Type B pancreatic cell (in vitro differentiated cells): ENCODE measurements at regions not wholly inside any gene's neighbourhood (a gene's known extent, or its start where the extent isn't known, plus 50 kb on each side); places are given as distances from the start of the nearest gene placed in this dataset.
"Not testable (repeated sequence)": the region's sequence is repeated elsewhere in the genome, so short reads cannot be mapped to it uniquely, and the experiment has no call there.

ENCODE experiments used
- DNase-seq: peaks from one replicate; pipeline ENCODE4 v3.0.0; 2021; ENCODE audit warnings: mixed read lengths; ENCODE audit not compliant: unreplicated experiment; ENCODE audit errors: extremely low spot score
- H3K27ac Mint-ChIP-seq: 2 replicates; pipeline ENCODE4 v1.8.0; 2021; ENCODE audit warnings: mild to moderate bottlenecking, mixed read lengths
- H3K27me3 Mint-ChIP-seq: 2 replicates; pipeline ENCODE4 v1.8.0; 2021; ENCODE audit warnings: mixed read lengths
- H3K36me3 Mint-ChIP-seq: 2 replicates; pipeline ENCODE4 v1.8.0; 2021; ENCODE audit warnings: mixed read lengths
- H3K4me1 Mint-ChIP-seq: one replicate; pipeline ENCODE4 v1.8.0; 2021; ENCODE audit warnings: mixed read lengths; ENCODE audit not compliant: unreplicated experiment
- H3K4me3 Mint-ChIP-seq: 2 replicates; pipeline ENCODE4 v1.8.0; 2021; ENCODE audit warnings: mild to moderate bottlenecking, mixed read lengths
- H3K9me3 Mint-ChIP-seq: 2 replicates; pipeline ENCODE4 v1.8.0; 2021; ENCODE audit warnings: mixed read lengths
- CTCF ChIP-seq: fragments of 200-600 bp; sonication (generic); conservative IDR thresholded peaks from 2 replicates; pipeline ENCODE4 v1.5.0; 2021; ENCODE audit warnings: antibody characterized with exemption, mild to moderate bottlenecking

- H3K4me3 Mint-ChIP-seq, H3K36me3 Mint-ChIP-seq, DNase-seq, H3K9me3 Mint-ChIP-seq, H3K27me3 Mint-ChIP-seq, H3K27ac Mint-ChIP-seq, H3K4me1 Mint-ChIP-seq: not testable (repeated sequence)
These were observed 182.5 kb upstream of the FAM20C start for GRCh38 chr7:9919-10318.

GRCh38 chr7:32565-33280, 159.6 kb upstream of the FAM20C start:
- not testable (repeated sequence) for DNase-seq, H3K27ac Mint-ChIP-seq, H3K9me3 Mint-ChIP-seq, H3K36me3 Mint-ChIP-seq, H3K4me3 Mint-ChIP-seq, H3K4me1 Mint-ChIP-seq, H3K27me3 Mint-ChIP-seq

- not testable (repeated sequence) for DNase-seq, H3K9me3 Mint-ChIP-seq, H3K4me3 Mint-ChIP-seq, H3K27ac Mint-ChIP-seq, H3K27me3 Mint-ChIP-seq, H3K4me1 Mint-ChIP-seq, H3K36me3 Mint-ChIP-seq
These were observed 157.2 kb upstream of the FAM20C start for GRCh38 chr7:35121-35541.

- DNase-seq, H3K4me3 Mint-ChIP-seq, H3K27me3 Mint-ChIP-seq, H3K4me1 Mint-ChIP-seq, H3K9me3 Mint-ChIP-seq, H3K36me3 Mint-ChIP-seq, H3K27ac Mint-ChIP-seq: not testable (repeated sequence)
These were observed 155.8 kb upstream of the FAM20C start for GRCh38 chr7:36539-36938.

- H3K9me3 Mint-ChIP-seq, H3K27ac Mint-ChIP-seq, H3K4me1 Mint-ChIP-seq, H3K27me3 Mint-ChIP-seq, H3K36me3 Mint-ChIP-seq, H3K4me3 Mint-ChIP-seq, DNase-seq: not testable (repeated sequence)
These were observed 154.7 kb upstream of the FAM20C start for GRCh38 chr7:37656-38055.

GRCh38 chr7:38444-38843, 153.9 kb upstream of the FAM20C start:
- not testable (repeated sequence) for H3K9me3 Mint-ChIP-seq, H3K4me1 Mint-ChIP-seq, H3K36me3 Mint-ChIP-seq, H3K27ac Mint-ChIP-seq, H3K4me3 Mint-ChIP-seq, H3K27me3 Mint-ChIP-seq, DNase-seq

GRCh38 chr7:39984-40740, 152.2 kb upstream of the FAM20C start:
- not testable (repeated sequence) for H3K9me3 Mint-ChIP-seq, H3K36me3 Mint-ChIP-seq, H3K27ac Mint-ChIP-seq, H3K4me1 Mint-ChIP-seq, H3K4me3 Mint-ChIP-seq
- peak; percentile 51 for DNase-seq
- TF ChIP-seq CTCF: peak; percentile 24
- peaks cover 13% of the 10 kb centered on the region for H3K27me3 Mint-ChIP-seq

GRCh38 chr7:40799-41750, 151.3 kb upstream of the FAM20C start:
- peaks cover 17% of the 10 kb centered on the region for H3K27me3 Mint-ChIP-seq
- H3K27ac Mint-ChIP-seq: no peak overlapping the region
- no peaks in the 10 kb centered on the region for H3K9me3 Mint-ChIP-seq
- H3K36me3 Mint-ChIP-seq: no peaks in the 10 kb centered on the region
- no peak for TF ChIP-seq CTCF
- H3K4me1 Mint-ChIP-seq: peaks cover 4% of the 10 kb centered on the region
- peak; percentile 55 for DNase-seq
- no peak overlapping the region for H3K4me3 Mint-ChIP-seq
